Lower leg skin (tissue), 3 donors: ENCODE measurements at regions not wholly inside any gene's neighbourhood (a gene's known extent, or its start where the extent isn't known, plus 50 kb on each side); places are given as distances from the start of the nearest gene placed in this dataset.

Experiments used
- POLR2A ChIP-seq, 2 donors: fragments of 450-650 bp; IDR thresholded peaks; one replicate each; pipeline ENCODE4 v1.6.1; 2016 to 2017; ENCODE audit warnings: antibody characterized with exemption in 2 of 2, mild to moderate bottlenecking in 1 of 2, moderate library complexity in 1 of 2
- TF ChIP-seq, protein P1 (sequence below), 3 donors: fragments of 450-650 bp; IDR thresholded peaks; one replicate each; pipeline ENCODE4 v1.5.1; 2016; ENCODE audit warnings: antibody characterized with exemption in 3 of 3, mild to moderate bottlenecking in 3 of 3, moderate library complexity in 2 of 3

DNA sequence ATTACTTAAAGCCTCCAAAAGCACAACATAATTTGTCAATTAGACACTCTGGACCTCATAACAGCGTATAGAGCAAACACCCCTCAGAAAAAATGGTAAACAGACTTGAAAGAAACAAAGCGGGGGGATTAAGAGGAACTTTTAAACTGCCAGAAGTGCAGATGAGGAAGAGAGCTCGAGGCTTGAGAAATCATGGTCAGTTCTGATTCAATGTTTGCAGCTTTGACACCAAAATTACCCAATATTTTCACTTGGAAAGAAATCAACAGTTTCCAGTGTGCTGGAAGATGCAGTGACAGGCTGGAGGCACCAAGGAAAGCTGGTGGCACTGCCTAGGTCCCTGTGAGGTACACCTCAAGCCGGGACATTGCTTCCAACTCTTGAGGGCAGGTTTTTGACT, 180.9 kb upstream of the TOX3 start:
- TF ChIP-seq, protein P1, sequence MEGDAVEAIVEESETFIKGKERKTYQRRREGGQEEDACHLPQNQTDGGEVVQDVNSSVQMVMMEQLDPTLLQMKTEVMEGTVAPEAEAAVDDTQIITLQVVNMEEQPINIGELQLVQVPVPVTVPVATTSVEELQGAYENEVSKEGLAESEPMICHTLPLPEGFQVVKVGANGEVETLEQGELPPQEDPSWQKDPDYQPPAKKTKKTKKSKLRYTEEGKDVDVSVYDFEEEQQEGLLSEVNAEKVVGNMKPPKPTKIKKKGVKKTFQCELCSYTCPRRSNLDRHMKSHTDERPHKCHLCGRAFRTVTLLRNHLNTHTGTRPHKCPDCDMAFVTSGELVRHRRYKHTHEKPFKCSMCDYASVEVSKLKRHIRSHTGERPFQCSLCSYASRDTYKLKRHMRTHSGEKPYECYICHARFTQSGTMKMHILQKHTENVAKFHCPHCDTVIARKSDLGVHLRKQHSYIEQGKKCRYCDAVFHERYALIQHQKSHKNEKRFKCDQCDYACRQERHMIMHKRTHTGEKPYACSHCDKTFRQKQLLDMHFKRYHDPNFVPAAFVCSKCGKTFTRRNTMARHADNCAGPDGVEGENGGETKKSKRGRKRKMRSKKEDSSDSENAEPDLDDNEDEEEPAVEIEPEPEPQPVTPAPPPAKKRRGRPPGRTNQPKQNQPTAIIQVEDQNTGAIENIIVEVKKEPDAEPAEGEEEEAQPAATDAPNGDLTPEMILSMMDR (IDR thresholded peaks at IDR 0.05), result no peak
- no peak for TF ChIP-seq POLR2A (IDR thresholded peaks at IDR 0.05)
